ENCODE measurements at regions not wholly inside any gene's neighbourhood (a gene's known extent, or its start where the extent isn't known, plus 50 kb on each side); places are given as distances from the start of the nearest gene placed in this dataset.

DNA sequence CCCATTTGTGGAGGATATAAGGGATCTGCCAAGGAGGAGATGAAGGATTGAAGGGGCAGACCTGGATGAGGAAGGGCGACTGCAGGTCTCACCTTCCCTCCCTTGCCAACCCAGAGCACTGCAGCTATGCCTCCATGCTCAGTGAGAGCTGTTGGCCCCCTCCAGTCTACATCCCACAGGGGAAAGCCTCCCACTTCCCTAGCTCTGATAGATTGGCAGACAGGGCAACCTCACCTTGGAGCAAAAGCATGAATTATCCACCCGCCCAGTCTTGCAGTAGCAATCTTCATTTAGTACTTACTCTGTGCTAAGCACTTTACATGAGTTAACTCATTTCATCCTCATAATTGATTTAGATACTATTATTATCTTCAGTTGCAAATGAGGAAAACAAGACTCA, 70.4 kb upstream of the SMNDC1 start:
- no peak for DNase-seq

DNA sequence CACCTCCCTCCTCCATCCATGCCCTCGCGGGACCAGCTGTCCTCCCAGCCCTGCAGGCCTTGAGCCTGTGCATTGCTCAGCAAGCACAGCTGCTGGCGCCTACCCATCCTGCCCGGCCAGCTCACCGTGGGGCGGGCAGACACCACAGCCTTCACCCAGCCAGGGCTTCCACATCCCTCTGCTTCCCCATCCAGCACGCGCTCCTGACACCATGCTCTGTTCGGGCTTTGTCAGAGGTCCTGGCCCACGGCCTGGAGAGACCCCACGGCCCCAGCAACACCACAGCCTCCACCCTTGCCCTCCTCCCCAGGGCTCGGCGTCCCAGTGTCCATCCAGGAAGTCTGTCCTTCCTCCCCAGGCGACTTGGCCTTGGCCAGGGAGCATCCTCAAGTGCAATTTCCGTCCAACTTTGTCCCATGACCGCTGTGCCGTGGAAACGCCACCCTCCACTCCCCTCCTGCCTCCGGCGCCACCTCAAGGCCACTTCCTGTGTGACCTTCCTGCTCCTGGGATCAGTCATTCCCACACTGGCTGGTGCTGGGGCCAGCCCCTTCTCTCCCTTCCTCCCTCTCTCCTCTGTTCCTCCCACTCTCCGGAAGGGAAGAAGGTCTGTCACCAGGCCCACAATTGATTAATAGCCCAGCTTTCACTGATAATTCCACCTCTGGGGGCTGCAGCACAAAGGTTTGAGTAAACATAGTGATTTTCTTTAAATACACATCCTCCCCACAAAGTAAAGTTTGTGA, 71.5 kb upstream of the SMNDC1 start:
- DNase-seq, result no peak

DNA sequence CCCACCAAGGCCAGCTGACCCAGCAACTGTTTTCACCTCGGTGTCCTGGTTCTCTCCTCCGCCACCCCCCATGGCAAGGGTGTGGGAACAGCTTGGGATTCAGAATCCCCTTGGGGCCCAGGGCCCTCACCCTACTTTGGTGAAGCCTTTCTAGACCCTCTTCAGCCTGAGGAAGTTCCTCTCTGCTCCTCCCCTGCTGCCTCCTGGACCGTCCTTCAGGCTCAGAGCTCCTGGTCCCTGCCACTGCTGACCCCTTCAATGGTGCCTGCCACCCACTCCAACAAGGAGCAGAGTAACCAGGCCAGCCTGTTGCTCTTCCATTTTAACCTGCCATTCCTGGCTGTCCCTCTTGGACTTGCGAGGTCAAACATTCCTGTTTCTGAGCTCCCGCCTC, 72.0 kb upstream of the SMNDC1 start:
- DNase-seq, result no peak

DNA sequence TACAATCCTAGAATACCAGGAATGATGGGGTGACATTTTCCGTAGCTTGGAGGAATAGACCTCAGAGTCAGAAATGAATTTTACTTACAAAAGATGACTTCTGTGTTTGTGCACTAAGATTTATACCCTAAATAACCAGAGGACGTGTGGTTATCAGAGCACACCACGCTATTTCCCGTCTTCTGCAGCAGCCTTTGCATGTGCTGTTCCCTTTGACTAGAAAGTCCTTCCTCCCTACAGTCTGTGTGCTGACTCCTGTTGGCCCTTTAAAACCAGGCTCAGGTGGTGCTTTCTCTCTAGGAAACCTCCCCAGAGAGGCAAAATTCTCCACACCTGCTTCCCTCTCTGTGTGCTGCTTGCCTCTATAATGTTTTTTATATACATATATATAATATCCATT, 73.3 kb upstream of the SMNDC1 start:
- DNase-seq, result no peak

DNA sequence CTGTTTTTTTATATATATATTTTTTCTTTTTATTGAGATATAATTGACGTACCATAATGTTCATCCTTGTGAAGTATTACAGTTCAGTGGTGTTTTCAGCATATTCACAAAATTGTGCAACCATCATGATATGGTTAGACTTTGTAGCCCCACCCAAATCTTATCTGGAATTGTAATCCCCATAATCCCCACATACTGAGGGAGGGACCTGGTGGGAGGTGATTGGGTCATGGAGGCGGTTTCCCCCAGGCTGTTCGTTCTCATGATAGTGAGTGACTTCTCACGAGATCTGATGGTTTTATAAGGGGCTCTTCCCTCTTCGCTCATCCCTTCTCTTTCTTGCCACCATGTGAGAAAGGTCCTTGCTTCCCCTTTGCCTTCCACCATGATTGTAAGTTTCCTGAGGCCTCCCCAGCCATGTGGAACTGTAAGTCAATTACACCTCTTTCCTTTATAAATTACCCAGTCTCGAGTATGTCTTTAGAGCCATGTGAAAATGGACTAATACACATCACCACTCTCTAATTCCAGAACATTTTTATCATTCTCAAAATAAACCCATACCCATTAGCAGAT, 73.9 kb upstream of the SMNDC1 start:
- DNase-seq, result no peak

DNA sequence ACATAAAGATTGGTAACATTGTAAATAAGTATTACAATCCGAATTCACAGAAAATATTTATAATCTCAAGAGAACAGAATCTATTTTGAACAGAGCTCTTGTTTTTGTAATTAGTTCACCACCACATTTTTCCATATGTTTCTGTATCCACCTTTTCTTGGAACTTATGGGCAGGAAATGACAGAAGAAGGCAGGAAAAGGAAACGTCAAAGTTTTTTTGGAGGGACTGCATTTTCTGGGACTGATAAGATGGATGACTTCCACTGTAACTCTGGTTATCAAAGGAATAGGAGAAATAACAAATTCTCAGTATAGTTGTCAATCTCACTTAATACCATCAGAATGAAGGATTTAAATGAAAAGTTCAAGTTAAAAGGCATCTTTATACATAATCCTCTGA, 75.1 kb upstream of the SMNDC1 start:
- DNase-seq, result no peak

DNA sequence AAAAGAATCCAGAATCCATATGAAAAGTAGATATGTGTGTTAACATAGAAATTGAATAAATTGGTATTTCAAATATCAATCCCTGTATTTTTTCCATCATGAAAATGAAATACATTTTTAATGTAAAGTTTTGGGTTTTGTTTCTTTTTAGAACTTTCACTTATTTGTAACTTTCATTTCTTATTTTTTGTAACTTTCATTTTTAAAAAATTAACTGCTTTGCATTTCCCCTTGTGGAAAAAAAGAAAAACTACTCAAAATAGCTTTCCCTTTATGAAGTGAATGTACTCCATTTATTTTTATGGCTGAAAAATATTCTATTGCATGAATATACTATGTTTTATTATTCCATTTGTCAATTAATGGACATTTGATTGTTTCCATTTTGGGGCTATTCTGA, 75.6 kb upstream of the SMNDC1 start:
- DNase-seq, result no peak

DNA sequence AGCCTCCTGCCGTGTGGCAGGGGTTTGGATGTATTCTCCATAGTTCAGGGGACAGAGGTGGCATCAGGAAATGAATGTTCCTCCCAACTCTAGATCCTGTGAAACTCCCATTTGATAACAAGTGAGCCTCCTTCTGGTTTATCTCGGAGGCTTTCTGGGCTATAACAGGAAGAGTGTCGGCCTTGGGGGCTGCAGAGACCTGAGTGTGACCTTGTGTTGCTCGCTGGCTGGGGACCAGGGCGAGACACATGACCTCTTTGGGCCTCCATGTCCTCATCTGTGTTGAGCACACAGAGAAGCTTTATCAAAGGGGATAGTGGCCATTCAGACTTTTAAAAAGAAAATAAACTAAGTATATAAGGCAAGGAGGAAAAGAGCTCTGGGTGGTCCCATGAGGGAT, 78.0 kb upstream of the SMNDC1 start:
- DNase-seq, result no peak

DNA sequence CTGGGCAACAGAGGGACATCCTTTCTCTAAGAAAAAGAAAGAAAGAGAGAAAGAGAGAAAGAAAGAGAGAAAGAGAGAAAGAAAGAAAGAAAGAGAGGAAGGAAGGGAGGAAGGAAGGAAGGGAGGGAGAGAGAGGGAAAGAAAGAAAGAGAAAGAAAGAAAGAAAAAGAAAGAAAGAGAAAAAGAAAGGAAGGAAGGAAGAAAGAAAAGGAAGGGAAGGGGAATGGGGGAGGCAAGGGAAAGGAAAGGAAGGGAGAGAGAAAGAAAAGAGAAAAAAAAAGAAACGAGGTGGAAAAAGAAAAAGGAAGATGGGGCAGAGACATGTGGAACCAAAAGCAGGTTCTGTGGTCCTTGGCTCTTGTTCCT, 82.9 kb upstream of the SMNDC1 start:
- no peak for DNase-seq

DNA sequence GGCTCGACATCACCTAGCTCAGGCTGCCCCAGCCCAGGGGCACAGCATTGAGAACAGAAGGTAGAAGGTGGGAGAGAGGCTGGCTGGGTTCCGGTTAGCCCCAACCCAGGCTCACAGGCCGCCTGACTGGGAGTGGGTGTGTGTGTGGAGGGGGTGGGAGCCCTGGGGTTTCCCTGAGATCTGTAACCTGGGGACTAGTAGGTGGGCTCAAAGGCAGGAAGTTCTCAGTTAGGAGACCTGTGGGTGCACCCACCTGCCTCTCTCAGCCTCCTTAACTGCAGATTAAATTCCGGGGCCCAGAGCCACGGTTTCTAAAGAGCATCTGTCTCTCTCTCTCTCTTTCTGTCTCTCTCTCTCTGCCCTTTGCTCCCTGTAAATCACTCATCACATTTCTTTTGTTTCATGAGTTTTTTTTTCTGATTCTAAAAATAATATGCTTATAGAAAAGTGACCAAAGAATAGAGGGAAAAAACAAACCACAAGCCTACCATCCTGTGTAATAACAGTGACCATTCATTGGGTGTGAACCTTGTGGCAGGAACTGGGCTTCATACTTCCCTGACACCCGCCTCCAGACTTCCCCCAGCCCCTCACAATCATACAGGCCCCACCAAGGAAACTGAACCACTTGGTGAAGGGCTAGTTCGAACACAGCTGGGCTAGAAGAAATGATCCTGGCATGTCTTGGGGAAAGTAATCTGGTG, 83.4 kb upstream of the SMNDC1 start:
- DNase-seq, result no peak

DNA sequence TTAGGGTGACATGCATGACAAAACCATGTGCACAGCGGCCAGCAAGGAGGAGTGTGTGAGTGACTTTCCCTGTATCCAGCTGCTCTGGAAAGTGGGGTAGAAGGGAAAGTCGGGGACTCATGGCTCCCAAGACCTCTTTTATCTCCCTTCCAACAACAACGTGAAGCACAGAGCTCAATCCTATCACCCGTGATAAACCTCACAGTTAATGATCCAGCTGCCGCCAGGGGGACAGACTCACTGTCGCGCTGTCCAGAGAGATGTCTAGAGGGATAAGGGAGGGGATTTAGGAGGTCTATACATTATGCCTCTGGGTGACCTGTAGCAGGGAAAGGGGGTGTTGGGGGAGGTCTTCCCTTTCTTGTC, 84.0 kb upstream of the SMNDC1 start:
- DNase-seq, result no peak

DNA sequence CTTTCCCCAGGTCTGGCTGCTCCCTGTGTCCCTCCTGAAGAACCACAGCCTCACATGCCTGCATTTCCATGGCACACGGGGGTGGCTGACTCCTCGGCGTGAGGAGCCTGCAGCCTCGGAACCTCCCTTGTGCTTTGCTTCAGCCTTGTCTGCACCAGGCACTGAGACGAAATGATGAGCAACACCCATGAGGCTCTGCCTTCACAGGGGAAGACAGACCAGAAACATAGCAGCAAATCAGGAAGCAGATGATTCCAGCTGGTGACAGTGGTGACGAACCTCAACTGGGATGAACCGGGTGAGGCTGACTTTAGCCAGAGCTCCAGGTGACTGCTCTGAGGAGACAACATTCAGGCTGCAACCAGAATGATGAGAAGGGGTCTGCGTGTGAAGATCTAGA, 84.5 kb upstream of the SMNDC1 start:
- no peak for DNase-seq

DNA sequence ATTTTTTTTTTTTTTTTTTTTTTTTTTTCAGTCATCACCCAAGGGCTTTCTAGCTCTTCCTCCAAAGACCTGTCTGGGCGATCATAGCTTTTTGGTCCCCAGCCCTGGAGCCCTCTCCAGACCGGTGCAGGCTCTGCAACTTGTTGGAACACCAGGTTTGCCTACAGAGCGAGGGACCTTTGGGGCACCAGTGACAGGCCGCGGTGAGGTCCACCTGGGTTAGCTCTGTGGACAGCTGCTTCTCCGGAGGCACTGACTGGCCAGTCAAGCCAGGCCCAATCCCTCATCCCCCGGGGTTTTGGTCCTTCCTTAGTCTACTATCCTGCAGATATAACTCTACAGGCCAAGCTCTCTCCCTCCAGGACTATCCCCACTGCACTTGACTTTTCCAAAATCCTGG, 86.8 kb upstream of the SMNDC1 start:
- no peak for DNase-seq

DNA sequence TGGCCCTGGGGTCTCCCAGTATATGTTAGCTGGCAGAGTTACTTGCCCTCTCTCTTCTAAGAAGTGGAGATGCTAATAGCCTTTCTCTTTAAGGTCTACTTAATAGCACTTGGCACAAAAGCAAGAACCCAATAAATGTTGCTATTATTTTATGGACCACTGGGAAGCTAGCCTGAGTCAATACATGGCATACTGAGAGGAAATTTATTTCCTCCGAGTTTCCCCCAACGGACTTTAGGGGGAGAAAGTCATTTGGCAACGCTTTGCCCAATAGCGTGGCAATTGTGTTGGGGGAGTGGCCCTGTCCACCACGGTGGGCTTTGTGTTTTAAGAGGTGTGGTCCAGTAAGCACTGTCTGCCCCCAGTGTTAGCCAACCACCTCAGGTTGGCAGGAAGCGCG, 87.4 kb upstream of the SMNDC1 start:
- DNase-seq, result no peak

DNA sequence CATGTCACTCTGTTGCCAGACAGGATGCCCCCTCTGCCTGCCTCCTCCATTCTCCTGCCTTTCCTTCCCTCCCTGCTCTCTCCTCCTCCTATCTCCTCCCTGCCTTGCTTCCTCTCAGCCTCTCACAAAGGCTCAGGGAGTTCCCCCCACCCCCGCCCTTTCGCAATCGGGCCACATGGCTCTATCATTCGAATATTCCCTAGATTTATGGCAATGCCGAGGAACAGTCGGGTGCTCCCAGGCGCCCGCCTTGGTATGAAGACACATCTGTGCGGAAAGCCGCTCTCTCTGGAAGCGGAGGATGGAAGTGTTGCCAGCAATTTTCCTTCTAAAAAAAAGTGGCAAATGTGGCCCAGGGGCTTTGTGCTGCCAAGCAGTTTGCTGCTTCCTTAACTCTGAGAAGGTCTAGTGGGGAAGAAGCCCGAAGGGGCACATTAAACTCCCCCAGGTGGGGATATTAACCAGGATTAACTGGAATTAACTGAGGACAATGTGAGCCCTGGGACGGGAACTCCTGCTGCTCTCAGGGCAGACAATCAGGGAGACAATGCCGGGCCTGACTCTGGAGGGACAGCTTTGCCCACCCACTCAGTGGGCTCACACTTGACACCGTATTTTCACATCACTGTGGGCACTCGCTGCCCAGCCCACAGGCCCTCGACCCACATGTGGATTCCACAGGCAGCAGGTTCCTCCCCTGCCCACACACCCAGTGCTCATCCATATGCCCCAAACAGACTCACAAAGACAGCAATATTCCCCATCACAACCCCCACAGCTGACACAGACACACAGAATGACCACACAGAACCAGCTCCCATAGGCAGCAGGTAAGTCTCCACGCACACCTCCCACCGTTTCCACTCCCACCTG, 88.4 kb upstream of the SMNDC1 start:
- no peak for DNase-seq

DNA sequence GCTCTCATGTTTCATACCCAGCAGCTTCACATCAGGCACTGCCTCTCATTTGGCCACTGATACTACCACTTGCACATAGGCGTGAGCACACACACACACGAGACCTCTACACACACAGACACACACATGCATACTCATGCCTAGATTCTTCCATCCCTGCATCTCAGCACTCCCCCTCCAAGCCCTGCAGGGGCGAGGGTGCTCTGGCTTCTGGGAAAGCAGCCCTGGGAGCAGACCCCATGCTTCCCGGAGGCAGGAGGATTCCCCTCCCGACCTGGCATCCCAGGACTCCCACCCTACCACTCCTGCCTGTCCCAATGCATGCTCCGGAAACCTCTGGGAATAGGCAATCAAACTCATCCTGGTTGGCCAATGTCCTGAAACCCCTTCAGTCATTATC, 89.1 kb upstream of the SMNDC1 start:
- DNase-seq, result no peak

DNA sequence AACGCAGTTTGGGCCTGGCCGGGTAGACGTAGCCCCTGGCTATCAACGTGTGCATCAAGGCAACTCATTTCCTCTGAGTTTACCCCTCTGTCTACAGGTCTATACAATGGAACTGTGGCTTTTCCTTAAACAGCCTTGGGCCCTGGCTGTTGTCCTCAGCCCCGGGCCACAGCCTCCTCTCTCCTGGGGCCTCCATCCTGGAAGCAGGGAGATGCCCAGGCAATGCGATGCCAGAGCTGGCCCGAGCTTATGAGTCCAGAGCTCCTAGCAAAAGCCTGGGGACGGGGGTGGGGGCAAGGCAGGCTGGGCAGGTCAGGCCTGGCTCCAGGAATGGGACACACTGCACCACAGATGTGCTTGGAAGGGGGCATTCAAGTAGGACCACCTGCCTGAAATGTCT, 89.6 kb upstream of the SMNDC1 start:
- no peak for DNase-seq

DNA sequence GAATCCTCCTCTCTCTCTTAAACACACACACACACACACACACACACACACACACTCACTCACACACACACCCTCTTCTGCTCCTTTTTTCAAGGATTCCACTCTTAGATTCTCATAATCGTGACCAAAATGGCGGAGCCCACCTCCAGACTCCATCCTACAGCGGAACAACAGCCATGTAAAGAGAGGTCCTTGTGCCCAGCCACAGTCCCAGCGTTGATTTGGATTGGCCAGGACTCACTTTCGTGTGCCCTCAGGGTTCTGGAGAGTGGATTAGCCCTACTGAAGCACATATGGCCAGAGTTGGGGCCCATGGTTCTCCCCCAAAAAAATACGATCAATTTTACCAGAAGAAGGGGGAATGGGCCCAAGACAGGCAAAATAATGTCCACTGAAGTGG, 90.2 kb upstream of the SMNDC1 start:
- DNase-seq, result no peak

DNA sequence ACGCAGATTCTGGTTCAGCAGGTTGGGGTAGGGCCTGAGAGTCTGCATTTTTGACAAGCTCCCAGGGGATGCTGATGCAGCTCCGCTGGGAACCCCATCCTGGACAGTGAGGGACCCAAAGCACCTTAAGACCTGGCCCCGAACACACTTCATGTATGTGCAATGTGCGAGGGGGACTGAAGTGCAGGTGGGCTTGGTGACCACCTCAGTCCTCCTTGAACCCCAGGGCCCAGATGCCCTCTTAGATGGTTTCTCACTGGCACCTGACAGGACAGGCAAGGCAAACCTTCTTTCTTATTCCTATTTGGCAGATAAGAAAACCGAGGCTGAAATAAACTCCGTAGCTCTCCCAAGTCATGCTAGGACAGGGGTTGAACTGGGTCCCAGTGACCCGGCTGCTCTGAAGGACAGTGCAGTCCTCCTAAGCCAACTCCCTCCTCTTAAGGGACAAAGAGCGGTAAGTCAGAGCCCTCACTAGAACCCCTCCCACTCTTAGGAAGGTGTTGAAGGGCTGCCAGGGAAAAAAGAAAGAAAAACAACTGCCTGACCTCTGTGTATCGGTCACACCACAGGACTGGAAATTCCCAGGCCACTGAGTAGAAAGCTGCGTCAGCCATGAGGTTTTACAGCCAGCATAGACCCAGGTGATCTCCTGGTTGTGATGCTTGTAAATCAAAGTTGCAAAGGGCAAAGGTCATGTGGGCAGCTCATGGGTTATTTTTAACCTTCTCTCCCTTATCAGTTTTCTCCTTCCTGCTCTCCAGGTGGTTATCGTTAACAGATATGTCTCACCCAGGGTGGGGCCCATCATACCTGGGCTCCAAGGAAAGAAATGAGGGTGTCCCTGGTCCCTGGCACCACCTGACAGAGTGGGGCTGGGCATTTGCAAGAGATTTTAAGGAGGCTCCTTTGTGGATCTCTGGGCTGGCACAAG, 90.9 kb upstream of the SMNDC1 start:
- no peak for DNase-seq

DNA sequence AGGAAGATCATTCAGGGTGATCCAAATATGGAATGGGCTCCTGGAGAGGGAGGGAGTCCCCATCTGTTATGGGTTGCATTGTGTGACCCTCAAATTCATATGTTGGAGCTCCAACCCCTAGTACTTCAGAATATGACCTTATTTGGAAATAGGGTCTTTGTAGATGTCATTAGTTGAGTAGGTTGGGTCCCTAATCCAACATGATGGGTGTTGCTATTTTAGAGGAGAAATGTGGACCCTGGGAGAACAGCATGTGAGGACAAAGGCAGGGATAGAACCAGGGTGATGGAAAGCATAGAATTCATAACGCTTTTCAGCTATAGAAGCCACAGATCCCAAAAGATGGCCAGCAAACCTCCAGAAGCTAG, 91.5 kb upstream of the SMNDC1 start:
- DNase-seq, result no peak

DNA sequence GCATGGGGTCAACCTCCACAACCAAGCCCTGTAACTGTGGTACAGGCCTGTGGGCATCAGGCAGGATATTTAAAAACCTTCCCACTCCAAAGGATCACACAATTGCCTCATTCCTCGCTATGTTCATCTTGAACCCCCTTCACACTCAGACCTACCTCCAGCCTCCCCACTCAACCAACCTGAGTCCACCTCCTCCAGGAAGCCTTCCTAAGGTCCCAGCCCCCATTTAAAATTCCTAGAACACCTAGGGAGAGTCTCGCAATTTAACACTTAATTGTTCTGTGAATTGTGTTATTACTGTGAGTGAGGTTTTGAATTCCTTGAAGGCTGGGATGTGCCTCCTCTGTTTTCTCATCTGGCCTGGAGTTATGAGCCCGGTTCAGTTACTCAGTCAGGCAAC, 93.1 kb upstream of the SMNDC1 start:
- no peak for DNase-seq

Data from muscle of arm (tissue), 1 donor.